Jurkat, Clone E6-1 (cell line): ENCODE measurements at regions not wholly inside any gene's neighbourhood (a gene's known extent, or its start where the extent isn't known, plus 50 kb on each side); places are given as distances from the start of the nearest gene placed in this dataset.
"Not testable (repeated sequence)": the region's sequence is repeated elsewhere in the genome, so short reads cannot be mapped to it uniquely, and the experiment has no call there.

Experiments used
- DNase-seq: peaks from one replicate; pipeline ENCODE4 v3.0.0-alpha.2; 2011; ENCODE audit warnings: low read depth, low spot score
- H3K4me3 ChIP-seq: 2 replicates; pipeline ENCODE4 v1.5.1; 2011; ENCODE audit warnings: mild to moderate bottlenecking, low read length, control low read depth, moderate library complexity

- no peak overlapping the region for H3K4me3 ChIP-seq
- DNase-seq: no peak
Measured at GRCh38 chr17:53646835-53647234, 175.9 kb upstream of the KIF2B start.

- no peak for DNase-seq
- H3K4me3 ChIP-seq: no peak overlapping the region
Measured at GRCh38 chr17:53640808-53641207, 181.9 kb upstream of the KIF2B start.

GRCh38 chr17:53635444-53635843, 187.3 kb upstream of the KIF2B start:
- DNase-seq: no peak
- H3K4me3 ChIP-seq: no peak overlapping the region

GRCh38 chr17:53633856-53634255, 188.9 kb upstream of the KIF2B start:
- H3K4me3 ChIP-seq: no peak overlapping the region
- no peak for DNase-seq

GRCh38 chr17:53631486-53631885, 191.2 kb upstream of the KIF2B start:
- no peak for DNase-seq
- H3K4me3 ChIP-seq: no peak overlapping the region

GRCh38 chr17:53630638-53631037, 192.1 kb upstream of the KIF2B start:
- no peak for DNase-seq
- no peak overlapping the region for H3K4me3 ChIP-seq

- no peak for DNase-seq
Measured at GRCh38 chr17:53630115-53630514, 192.6 kb upstream of the KIF2B start.

GRCh38 chr17:53629188-53629587, 193.5 kb upstream of the KIF2B start:
- H3K4me3 ChIP-seq: no peak overlapping the region
- DNase-seq: no peak

More at GRCh38 chr17:53630115-53630514, 192.6 kb upstream of the KIF2B start:
- no peak overlapping the region for H3K4me3 ChIP-seq

GRCh38 chr17:53628011-53628410, 194.7 kb upstream of the KIF2B start:
- no peak overlapping the region for H3K4me3 ChIP-seq
- no peak for DNase-seq

GRCh38 chr17:53627511-53627910, 195.2 kb upstream of the KIF2B start:
- no peak overlapping the region for H3K4me3 ChIP-seq
- no peak for DNase-seq

- H3K4me3 ChIP-seq: no peak overlapping the region
- DNase-seq: no peak
Measured at GRCh38 chr17:53626286-53626685, 196.4 kb upstream of the KIF2B start.

- no peak for DNase-seq
- H3K4me3 ChIP-seq: no peak overlapping the region
Measured at GRCh38 chr17:53619025-53619424, 203.7 kb upstream of the KIF2B start.

- not testable (repeated sequence) for H3K4me3 ChIP-seq, DNase-seq
Measured at GRCh38 chr17:53608208-53608607, 214.5 kb upstream of the KIF2B start.

GRCh38 chr17:53607475-53607874, 215.3 kb upstream of the KIF2B start:
- H3K4me3 ChIP-seq: no peak overlapping the region
- DNase-seq: no peak

- DNase-seq: no peak
- H3K4me3 ChIP-seq: no peak overlapping the region
Measured at GRCh38 chr17:53588317-53588716, 234.4 kb upstream of the KIF2B start.

GRCh38 chr17:53574038-53574437, 248.7 kb upstream of the KIF2B start:
- no peak overlapping the region for H3K4me3 ChIP-seq
- no peak for DNase-seq

GRCh38 chr17:53571342-53571741, 251.4 kb upstream of the KIF2B start:
- H3K4me3 ChIP-seq: no peak overlapping the region
- no peak for DNase-seq

- H3K4me3 ChIP-seq: no peak overlapping the region
- DNase-seq: no peak
Measured at GRCh38 chr17:53570731-53571130, 252.0 kb upstream of the KIF2B start.

GRCh38 chr17:53560953-53561352, 261.8 kb upstream of the KIF2B start:
- DNase-seq: no peak
- no peak overlapping the region for H3K4me3 ChIP-seq

GRCh38 chr17:53548252-53548651, 274.5 kb upstream of the KIF2B start:
- no peak for DNase-seq
- H3K4me3 ChIP-seq: no peak overlapping the region

GRCh38 chr17:53543472-53543871, 279.3 kb upstream of the KIF2B start:
- no peak for DNase-seq
- no peak overlapping the region for H3K4me3 ChIP-seq

- no peak overlapping the region for H3K4me3 ChIP-seq
- DNase-seq: no peak
Measured at GRCh38 chr17:53538129-53538617, 284.6 kb upstream of the KIF2B start.
